Activated naive CD4-positive, alpha-beta T cell treated with anti-CD3 and anti-CD28 coated beads for 36 hours (primary cell): ENCODE measurements at regions not wholly inside any gene's neighbourhood (a gene's known extent, or its start where the extent isn't known, plus 50 kb on each side); places are given as distances from the start of the nearest gene placed in this dataset.

Experiments used
- CTCF ChIA-PET: fragments of 350-600 bp; sonication (Branson Sonifier 250); formaldehyde crosslinking; loops from one replicate; lab custom pipeline; 2021; ENCODE audit warnings: antibody characterized with exemption; lab: Charles Lee
- DNase-seq: peaks from one replicate; pipeline ENCODE4 v3.0.0-alpha.2; 2020
- H3K27ac Mint-ChIP-seq: one replicate; pipeline ENCODE4 v1.8.0; 2021; ENCODE audit warnings: mild to moderate bottlenecking, mixed read lengths
- H3K27me3 Mint-ChIP-seq: one replicate; pipeline ENCODE4 v1.8.0; 2021; ENCODE audit warnings: low read depth, mixed read lengths
- H3K36me3 Mint-ChIP-seq: one replicate; pipeline ENCODE4 v1.8.0; 2021; ENCODE audit warnings: low read depth, mixed read lengths
- H3K4me1 Mint-ChIP-seq: one replicate; pipeline ENCODE4 v1.8.0; 2021; ENCODE audit warnings: low read depth, mixed read lengths
- H3K4me3 Mint-ChIP-seq: one replicate; pipeline ENCODE4 v1.8.0; 2021; ENCODE audit warnings: mild to moderate bottlenecking, moderate library complexity, mixed read lengths
- H3K9me3 Mint-ChIP-seq: one replicate; pipeline ENCODE4 v1.8.0; 2021; ENCODE audit warnings: mixed read lengths
- intact Hi-C: fragments of 100-400 bp; cut with micrococcal nuclease; formaldehyde crosslinking; loops from one replicate; pipeline ENCODE4 v1.15.1; 2023

DNA sequence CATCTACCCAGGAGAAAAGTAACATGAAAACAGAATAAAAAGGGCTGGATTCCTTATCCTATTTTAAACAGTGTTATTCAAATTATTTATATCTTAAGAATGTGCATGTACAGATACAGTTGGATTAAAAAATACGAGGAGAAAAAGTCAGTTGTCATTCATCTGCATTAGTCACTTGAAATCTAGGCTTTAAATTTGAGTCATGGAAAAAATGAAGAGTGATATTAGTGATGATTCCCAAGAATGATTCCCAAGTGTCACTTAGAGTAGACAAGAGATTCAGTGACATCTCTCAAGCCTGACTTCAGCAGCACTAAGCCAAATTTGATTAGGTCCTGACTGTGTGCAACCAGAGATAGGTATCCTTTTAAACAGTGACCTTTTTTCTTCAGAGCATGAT lies 394.2 kb downstream of the IRS1 start:
- no peaks in the 10 kb centered on the region for H3K9me3 Mint-ChIP-seq
- H3K27me3 Mint-ChIP-seq: peaks cover 29% of the 10 kb centered on the region
- intact Hi-C loops: no loop called here
- CTCF ChIA-PET: no interaction called here
- H3K4me1 Mint-ChIP-seq: no peaks in the 10 kb centered on the region
- H3K4me3 Mint-ChIP-seq: no peak overlapping the region
- no peaks in the 10 kb centered on the region for H3K36me3 Mint-ChIP-seq
- no peak for DNase-seq
- no peak overlapping the region for H3K27ac Mint-ChIP-seq

DNA sequence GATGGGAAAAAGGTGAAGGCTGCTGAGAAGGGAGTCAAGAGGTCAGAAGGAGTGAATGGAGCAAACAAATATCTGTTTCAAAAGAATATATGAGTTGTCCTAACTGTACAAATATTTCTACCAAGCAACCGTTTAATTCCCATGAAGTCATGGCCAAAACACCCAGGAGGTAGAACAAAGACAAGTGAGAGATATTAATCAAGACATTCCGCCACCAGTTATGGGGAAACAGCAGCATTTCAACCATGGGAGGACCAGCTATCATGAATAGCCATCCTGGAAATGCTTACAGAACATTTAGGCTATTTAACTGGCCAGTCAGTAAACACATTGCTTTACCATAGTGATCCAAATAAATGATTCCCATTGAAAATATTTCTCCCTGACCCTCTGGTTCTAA lies 396.3 kb downstream of the IRS1 start:
- intact Hi-C loops: no loop called here
- DNase-seq: no peak
- no peak overlapping the region for H3K27ac Mint-ChIP-seq
- H3K27me3 Mint-ChIP-seq: peaks cover 23% of the 10 kb centered on the region
- H3K4me3 Mint-ChIP-seq: no peak overlapping the region
- no peaks in the 10 kb centered on the region for H3K4me1 Mint-ChIP-seq
- no peaks in the 10 kb centered on the region for H3K9me3 Mint-ChIP-seq
- CTCF ChIA-PET: interaction anchor here (0.6 kb wide), 1 partner anchor 743 kb away, joined by 3 read pairs; no protein-coding TSS in a partner anchor
- H3K36me3 Mint-ChIP-seq: no peaks in the 10 kb centered on the region

GRCh38 chr2:226399006-226399405 lies 400.6 kb downstream of the IRS1 start:
- Mint-ChIP-seq H3K9me3 (no peaks in the 10 kb centered on the region), H3K36me3 (no peaks in the 10 kb centered on the region), H3K27me3 (peaks cover 9% of the 10 kb centered on the region), H3K27ac (no peak overlapping the region), H3K4me3 (no peak overlapping the region), H3K4me1 (no peaks in the 10 kb centered on the region)
- CTCF ChIA-PET: no interaction called here
- intact Hi-C loops: no loop called here
- DNase-seq: no peak

- no peaks in the 10 kb centered on the region for H3K36me3 Mint-ChIP-seq
- H3K27me3 Mint-ChIP-seq: peaks cover 7% of the 10 kb centered on the region
- intact Hi-C loops: no loop called here
- CTCF ChIA-PET: no interaction called here
- no peak overlapping the region for H3K4me3 Mint-ChIP-seq
- H3K27ac Mint-ChIP-seq: no peak overlapping the region
- no peak for DNase-seq
- no peaks in the 10 kb centered on the region for H3K9me3 Mint-ChIP-seq
- H3K4me1 Mint-ChIP-seq: no peaks in the 10 kb centered on the region
Observed at GRCh38 chr2:226398580-226398979, 401.0 kb downstream of the IRS1 start.

DNA sequence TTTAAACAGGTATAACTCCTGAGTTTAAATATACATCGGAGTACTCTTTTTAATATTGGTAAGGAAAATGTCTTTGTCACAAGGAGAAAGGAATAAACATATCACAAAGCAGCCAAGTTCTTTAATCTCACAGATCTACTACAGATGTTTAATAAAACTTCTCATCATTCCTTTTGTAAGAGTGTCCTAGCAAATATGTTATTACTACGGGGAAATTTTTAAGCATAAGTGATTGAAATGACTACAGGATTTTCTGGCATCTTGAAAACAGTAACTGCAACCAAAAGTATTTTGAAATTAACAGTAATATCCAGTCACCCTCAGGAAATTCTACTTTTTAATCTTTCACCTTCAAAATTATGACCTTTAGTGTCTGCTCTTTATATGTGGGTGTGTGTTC lies 403.1 kb downstream of the IRS1 start:
- CTCF ChIA-PET: no interaction called here
- Mint-ChIP-seq H3K4me1 (no peaks in the 10 kb centered on the region), H3K36me3 (no peaks in the 10 kb centered on the region), H3K9me3 (no peaks in the 10 kb centered on the region), H3K27me3 (peaks cover 5% of the 10 kb centered on the region), H3K4me3 (no peak overlapping the region), H3K27ac (no peak overlapping the region)
- intact Hi-C loops: no loop called here
- DNase-seq: no peak

DNA sequence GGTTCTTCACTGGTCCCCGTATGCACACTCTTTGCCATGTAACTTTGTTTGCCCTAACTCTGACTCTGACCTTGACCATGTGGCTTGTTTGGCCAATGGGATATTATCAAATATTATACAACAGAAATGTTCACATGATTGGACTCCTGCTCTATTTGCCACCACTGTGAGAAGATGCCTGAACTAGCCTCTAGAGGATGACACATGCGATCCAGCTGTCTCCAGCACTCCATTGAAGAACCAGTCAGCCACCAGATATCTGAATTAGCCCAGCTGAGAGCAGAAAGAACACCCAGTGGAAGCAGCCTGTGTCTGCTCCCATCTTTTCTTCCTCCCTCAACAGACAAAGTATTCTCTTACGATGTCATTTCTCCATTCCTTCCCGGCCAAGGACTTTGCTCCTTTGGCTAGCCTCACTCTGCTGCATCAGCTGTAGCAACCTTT lies 412.1 kb downstream of the IRS1 start:
- intact Hi-C loops: no loop called here
- H3K27ac Mint-ChIP-seq: no peak overlapping the region
- no peak for DNase-seq
- H3K27me3 Mint-ChIP-seq: no peaks in the 10 kb centered on the region
- H3K4me1 Mint-ChIP-seq: no peaks in the 10 kb centered on the region
- no peaks in the 10 kb centered on the region for H3K9me3 Mint-ChIP-seq
- H3K36me3 Mint-ChIP-seq: no peaks in the 10 kb centered on the region
- CTCF ChIA-PET: no interaction called here
- no peak overlapping the region for H3K4me3 Mint-ChIP-seq

DNA sequence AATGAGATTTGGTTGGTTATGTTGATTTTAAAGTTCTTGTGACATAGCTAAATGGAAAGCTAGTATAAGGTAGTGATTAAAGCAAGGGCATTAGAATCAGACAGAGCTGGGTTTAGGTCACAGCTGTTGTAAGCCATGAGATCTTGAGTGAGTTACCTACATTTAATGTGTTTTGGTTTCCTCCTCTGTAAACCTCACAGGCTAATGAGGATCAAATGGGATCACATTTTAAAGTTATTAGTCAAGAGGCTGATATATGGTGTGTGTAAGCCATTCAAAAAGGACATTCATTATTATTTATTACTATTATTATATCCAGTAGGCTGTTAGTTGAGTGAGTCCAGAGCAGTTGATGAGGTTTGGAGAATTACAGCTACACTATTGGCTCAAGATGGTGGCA lies 416.2 kb downstream of the IRS1 start:
- Mint-ChIP-seq H3K27me3 (no peaks in the 10 kb centered on the region), H3K9me3 (no peaks in the 10 kb centered on the region), H3K4me3 (no peak overlapping the region), H3K36me3 (no peaks in the 10 kb centered on the region), H3K27ac (no peak overlapping the region), H3K4me1 (no peaks in the 10 kb centered on the region)
- CTCF ChIA-PET: no interaction called here
- no peak for DNase-seq
- intact Hi-C loops: no loop called here

DNA sequence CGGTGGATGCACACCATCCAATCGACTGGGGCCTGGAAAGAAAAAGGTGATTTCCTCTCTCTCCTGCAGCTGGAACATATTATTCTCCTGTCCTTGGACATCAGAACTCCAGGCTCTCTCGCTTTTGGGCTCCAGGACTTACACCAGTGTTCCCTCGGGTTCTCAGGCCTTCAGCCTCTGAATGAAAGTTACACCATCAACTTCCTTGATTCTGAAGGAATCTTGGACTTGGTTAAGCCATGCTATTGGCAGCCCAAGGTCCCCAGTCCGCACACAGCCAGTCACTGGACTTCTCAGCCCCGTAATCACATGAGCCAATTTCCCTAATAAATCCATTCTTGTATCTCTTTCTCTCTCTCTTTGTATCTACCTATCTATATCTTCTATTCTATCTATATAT lies 418.9 kb downstream of the IRS1 start:
- no peaks in the 10 kb centered on the region for H3K4me1 Mint-ChIP-seq
- CTCF ChIA-PET: no interaction called here
- H3K36me3 Mint-ChIP-seq: no peaks in the 10 kb centered on the region
- DNase-seq: no peak
- intact Hi-C loops: no loop called here
- no peak overlapping the region for H3K4me3 Mint-ChIP-seq
- no peak overlapping the region for H3K27ac Mint-ChIP-seq
- peaks cover 3% of the 10 kb centered on the region for H3K27me3 Mint-ChIP-seq
- no peaks in the 10 kb centered on the region for H3K9me3 Mint-ChIP-seq

GRCh38 chr2:226378753-226379705 lies 420.6 kb downstream of the IRS1 start:
- Mint-ChIP-seq H3K27me3 (peaks cover 3% of the 10 kb centered on the region), H3K27ac (no peak overlapping the region), H3K4me3 (no peak overlapping the region), H3K36me3 (no peaks in the 10 kb centered on the region), H3K4me1 (no peaks in the 10 kb centered on the region), H3K9me3 (no peaks in the 10 kb centered on the region)
- no peak for DNase-seq
- intact Hi-C loops: no loop called here
- CTCF ChIA-PET: interaction anchor here (1.1 kb wide), 1 partner anchor 424 kb away, joined by 4 read pairs; no protein-coding TSS in a partner anchor

DNA sequence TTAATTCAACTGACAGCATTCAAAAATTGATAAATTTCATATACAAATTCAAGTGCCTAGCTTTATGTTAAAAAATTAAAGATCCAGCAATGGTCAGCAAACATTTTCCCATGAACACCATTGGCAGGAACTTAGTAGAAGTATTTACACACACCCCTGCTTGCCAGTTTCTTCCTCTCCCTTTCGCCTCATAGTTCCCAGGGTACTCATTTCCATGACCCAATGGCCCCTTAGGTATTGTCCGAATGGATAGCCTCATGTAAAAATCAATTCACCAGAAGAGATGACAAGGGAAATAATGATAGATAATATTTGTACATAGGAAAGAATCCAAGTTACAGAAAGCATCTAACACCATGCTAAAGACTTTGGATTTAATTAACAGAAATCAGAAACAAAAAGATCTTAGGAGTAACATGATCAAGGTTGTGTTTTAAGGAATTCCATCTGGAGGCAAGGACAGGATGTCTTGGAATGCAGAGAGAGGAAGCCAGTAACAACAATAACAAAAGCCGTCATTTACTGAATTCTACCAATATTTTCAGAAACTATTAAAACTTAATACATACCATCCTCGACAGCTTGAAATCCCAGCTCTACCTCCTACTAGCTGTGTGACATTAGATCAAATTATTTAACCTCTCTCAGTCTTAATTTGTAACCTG lies 423.0 kb downstream of the IRS1 start:
- no peak for DNase-seq
- H3K9me3 Mint-ChIP-seq: no peaks in the 10 kb centered on the region
- intact Hi-C loops: no loop called here
- H3K27me3 Mint-ChIP-seq: peaks cover 8% of the 10 kb centered on the region
- H3K27ac Mint-ChIP-seq: no peak overlapping the region
- H3K4me1 Mint-ChIP-seq: no peaks in the 10 kb centered on the region
- H3K36me3 Mint-ChIP-seq: no peaks in the 10 kb centered on the region
- H3K4me3 Mint-ChIP-seq: no peak overlapping the region
- CTCF ChIA-PET: interaction anchor here (0.8 kb wide), 1 partner anchor 23 kb away, joined by 4 read pairs; no protein-coding TSS in a partner anchor

- intact Hi-C loops: no loop called here
- CTCF ChIA-PET: no interaction called here
- Mint-ChIP-seq H3K4me3 (no peak overlapping the region), H3K9me3 (no peaks in the 10 kb centered on the region), H3K4me1 (no peaks in the 10 kb centered on the region), H3K27me3 (peaks cover 11% of the 10 kb centered on the region), H3K27ac (no peak overlapping the region), H3K36me3 (no peaks in the 10 kb centered on the region)
- DNase-seq: no peak
Observed at GRCh38 chr2:226366920-226367319, 432.7 kb downstream of the IRS1 start.

GRCh38 chr2:226364217-226364616 lies 435.4 kb downstream of the IRS1 start:
- H3K9me3 Mint-ChIP-seq: no peaks in the 10 kb centered on the region
- H3K27me3 Mint-ChIP-seq: peaks cover 6% of the 10 kb centered on the region
- no peak overlapping the region for H3K4me3 Mint-ChIP-seq
- H3K36me3 Mint-ChIP-seq: no peaks in the 10 kb centered on the region
- H3K27ac Mint-ChIP-seq: no peak overlapping the region
- no peaks in the 10 kb centered on the region for H3K4me1 Mint-ChIP-seq
- intact Hi-C loops: no loop called here
- CTCF ChIA-PET: no interaction called here
- DNase-seq: no peak

GRCh38 chr2:226362980-226363379 lies 436.6 kb downstream of the IRS1 start:
- no peaks in the 10 kb centered on the region for H3K36me3 Mint-ChIP-seq
- CTCF ChIA-PET: no interaction called here
- intact Hi-C loops: no loop called here
- H3K27me3 Mint-ChIP-seq: peaks cover 6% of the 10 kb centered on the region
- no peak overlapping the region for H3K27ac Mint-ChIP-seq
- no peaks in the 10 kb centered on the region for H3K9me3 Mint-ChIP-seq
- no peak for DNase-seq
- no peaks in the 10 kb centered on the region for H3K4me1 Mint-ChIP-seq
- H3K4me3 Mint-ChIP-seq: no peak overlapping the region
